Peyer's patch (tissue), 4 donors: ENCODE measurements at regions not wholly inside any gene's neighbourhood (a gene's known extent, or its start where the extent isn't known, plus 50 kb on each side); places are given as distances from the start of the nearest gene placed in this dataset.

Experiments used
- CTCF ChIP-seq, 6 experiments: fragments of 450-650 bp in 4 of 6; fragments of 200-600 bp in 2 of 6; sonication (generic) in 1 of 6; IDR thresholded peaks; one replicate each; pipeline ENCODE4 v1.5.1; 2017 to 2019; ENCODE audit warnings: antibody characterized with exemption in 6 of 6, mild to moderate bottlenecking in 3 of 6, moderate library complexity in 1 of 6
- POLR2A ChIP-seq, 2 donors: fragments of 450-650 bp; IDR thresholded peaks; one replicate each; pipeline ENCODE4 v1.5.1; 2017; ENCODE audit warnings: antibody characterized with exemption in 2 of 2, mild to moderate bottlenecking in 2 of 2, moderate library complexity in 2 of 2

GRCh38 chr18:34521040-34521439 lies 189.1 kb upstream of the DTNA start:
- TF ChIP-seq CTCF (IDR thresholded peaks at IDR 0.05) (no peak), POLR2A (IDR thresholded peaks at IDR 0.05) (no peak)
